ENCODE measurements at regions not wholly inside any gene's neighbourhood (a gene's known extent, or its start where the extent isn't known, plus 50 kb on each side); places are given as distances from the start of the nearest gene placed in this dataset.
"Not testable (repeated sequence)": the region's sequence is repeated elsewhere in the genome, so short reads cannot be mapped to it uniquely, and the experiment has no call there.

DNA sequence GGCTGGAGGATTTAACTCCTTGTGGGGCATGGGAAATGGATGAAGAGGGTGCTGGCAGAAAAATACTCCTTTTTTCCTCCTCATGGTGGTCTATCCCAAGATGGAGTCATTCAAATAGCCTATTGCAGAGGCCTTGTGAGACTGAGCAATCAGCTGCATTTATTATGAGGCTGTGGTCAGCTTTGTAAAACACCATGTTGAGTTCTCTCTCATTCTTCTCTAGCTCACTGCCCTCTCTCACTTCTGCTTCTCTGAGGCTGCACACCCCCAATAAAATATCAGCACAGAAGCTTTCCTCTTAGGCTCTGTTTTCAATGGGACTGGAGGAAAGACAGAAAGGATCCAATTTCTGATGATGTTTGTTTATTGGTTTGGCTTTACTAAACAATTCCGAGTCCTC, 467.1 kb downstream of the ADCYAP1 start:
- no peak for DNase-seq (ENCODE audit: low read depth)
- TF ChIP-seq, protein P1, sequence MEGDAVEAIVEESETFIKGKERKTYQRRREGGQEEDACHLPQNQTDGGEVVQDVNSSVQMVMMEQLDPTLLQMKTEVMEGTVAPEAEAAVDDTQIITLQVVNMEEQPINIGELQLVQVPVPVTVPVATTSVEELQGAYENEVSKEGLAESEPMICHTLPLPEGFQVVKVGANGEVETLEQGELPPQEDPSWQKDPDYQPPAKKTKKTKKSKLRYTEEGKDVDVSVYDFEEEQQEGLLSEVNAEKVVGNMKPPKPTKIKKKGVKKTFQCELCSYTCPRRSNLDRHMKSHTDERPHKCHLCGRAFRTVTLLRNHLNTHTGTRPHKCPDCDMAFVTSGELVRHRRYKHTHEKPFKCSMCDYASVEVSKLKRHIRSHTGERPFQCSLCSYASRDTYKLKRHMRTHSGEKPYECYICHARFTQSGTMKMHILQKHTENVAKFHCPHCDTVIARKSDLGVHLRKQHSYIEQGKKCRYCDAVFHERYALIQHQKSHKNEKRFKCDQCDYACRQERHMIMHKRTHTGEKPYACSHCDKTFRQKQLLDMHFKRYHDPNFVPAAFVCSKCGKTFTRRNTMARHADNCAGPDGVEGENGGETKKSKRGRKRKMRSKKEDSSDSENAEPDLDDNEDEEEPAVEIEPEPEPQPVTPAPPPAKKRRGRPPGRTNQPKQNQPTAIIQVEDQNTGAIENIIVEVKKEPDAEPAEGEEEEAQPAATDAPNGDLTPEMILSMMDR (conservative IDR thresholded peaks at IDR 0.05; ENCODE audit: low read length), result no peak
- H3K4me3 ChIP-seq (ENCODE audit: low read length), result no peak overlapping the region

DNA sequence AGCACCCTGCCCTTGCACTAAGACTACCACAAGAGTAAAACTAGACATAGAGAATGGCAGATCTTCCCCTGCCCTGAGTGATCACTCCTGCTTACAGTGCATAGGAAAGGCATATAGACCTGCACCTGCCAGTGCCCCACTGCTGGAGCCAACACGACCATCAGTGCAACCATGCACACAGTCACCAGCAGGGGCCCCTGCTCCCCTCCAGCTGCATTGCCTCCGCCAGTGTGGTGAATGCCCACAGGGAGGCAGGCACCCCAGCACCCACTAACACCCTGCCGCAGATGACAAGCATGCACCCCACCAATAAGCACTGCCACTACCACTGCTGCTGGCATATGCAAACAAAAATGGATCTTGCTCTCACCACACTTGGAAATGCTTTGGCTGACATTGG, 478.8 kb downstream of the ADCYAP1 start:
- DNase-seq (ENCODE audit: low read depth), result no peak
- TF ChIP-seq, protein P1 (conservative IDR thresholded peaks at IDR 0.05; ENCODE audit: low read length), result no peak
- no peak overlapping the region for H3K4me3 ChIP-seq (ENCODE audit: low read length)

DNA sequence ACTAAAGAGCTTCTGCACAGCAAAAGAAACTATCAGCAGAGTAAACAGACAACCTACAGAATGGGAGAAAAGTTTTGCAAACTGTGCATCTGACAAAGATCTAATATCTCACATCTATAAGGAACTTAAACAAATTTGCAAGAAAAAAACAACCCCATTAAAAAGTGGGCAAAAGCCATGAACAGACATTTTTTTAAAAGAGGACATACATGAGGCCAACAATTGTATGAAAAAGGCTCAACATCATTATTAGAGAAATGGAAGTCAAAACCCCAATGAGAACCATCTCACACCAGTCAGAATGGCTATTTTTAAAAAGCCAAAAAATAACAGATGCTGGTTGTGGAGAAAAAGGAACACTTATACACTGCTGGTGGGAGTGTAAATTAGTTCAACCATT, 483.8 kb downstream of the ADCYAP1 start:
- not testable (repeated sequence) for DNase-seq (ENCODE audit: low read depth); H3K4me3 ChIP-seq (ENCODE audit: low read length)

DNA sequence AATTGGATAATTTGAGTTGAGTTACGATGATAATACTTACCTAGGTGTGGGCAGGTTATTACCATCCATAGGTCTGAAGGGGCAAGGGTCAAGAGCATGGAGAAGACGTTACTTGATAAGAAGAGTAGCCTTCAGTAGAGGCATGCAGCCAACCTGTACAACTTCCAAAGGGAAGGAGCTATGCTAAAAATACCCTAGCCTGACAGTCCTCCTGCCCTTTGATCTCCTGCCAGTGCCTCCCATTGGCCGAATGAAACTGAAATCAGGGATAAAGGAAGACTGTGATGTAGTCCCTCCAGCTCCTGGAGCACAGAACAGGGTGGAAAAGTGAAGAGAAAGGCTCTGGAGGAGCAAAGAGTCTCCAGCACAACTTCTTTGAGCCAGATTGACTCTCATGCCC, 487.4 kb downstream of the ADCYAP1 start:
- TF ChIP-seq, protein P1 (conservative IDR thresholded peaks at IDR 0.05; ENCODE audit: low read length), result no peak
- no peak overlapping the region for H3K4me3 ChIP-seq (ENCODE audit: low read length)
- no peak for DNase-seq (ENCODE audit: low read depth)

DNA sequence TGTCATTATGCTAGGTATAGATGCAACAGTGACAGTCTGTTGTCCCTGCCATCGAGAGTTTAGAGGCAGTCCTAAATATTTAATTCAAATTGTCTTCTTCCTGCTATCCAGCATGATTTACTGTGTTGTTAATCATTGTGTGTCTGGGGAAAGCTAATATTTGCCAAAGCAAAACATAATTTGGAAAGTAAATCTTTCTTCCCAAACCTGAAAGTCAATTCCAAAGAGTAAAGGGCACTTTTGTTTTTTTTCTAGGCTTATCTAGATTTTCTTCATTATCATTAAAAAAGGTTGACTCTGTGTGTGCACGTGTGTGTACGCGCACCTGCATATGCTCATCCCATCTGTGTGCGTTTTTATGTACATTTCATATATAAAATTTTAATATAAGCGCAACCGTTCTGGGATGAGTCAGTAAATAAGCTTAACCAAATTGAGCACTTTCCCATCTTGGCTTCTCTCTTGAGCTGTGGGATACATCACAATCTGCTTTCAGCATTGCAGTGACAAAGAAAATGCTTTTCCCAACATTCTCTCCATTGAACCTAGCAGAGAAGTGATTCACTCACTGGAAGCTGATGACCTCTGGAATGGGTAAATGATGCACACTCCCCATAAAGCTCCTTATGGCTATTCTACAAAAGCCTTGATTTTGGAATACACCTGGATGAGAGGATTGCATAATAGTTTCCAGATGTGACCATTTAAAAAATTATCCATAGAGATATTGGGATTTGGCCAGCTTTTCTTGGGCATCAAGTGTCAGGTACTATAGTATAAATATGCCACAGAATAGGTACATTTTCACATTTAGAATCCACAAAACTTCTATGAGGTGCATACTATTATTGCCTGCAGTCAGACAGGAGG, 488.4 kb downstream of the ADCYAP1 start:
- H3K4me3 ChIP-seq (ENCODE audit: low read length), result no peak overlapping the region
- no peak for DNase-seq (ENCODE audit: low read depth)
- TF ChIP-seq, protein P1 (conservative IDR thresholded peaks at IDR 0.05; ENCODE audit: low read length), result no peak

DNA sequence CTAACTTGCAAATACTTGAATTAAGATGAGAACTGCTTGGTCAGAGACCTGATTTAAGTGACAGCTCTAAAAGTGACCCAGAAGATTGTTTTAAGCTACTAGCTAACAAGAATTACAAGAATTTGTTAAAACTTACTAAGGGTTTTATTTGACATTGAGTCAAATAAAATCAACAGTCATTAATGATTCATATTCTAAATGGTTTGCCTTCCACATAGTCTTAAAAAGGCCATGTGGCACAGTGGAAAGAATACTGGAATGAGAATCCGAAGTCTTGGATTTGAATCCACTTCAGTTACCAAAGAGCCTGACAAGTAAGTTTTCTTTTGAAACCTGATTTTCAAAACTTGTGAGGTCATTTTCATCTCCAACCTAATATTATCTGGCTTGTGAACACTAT, 489.3 kb downstream of the ADCYAP1 start:
- TF ChIP-seq, protein P1 (conservative IDR thresholded peaks at IDR 0.05; ENCODE audit: low read length), result no peak
- no peak overlapping the region for H3K4me3 ChIP-seq (ENCODE audit: low read length)
- no peak for DNase-seq (ENCODE audit: low read depth)

DNA sequence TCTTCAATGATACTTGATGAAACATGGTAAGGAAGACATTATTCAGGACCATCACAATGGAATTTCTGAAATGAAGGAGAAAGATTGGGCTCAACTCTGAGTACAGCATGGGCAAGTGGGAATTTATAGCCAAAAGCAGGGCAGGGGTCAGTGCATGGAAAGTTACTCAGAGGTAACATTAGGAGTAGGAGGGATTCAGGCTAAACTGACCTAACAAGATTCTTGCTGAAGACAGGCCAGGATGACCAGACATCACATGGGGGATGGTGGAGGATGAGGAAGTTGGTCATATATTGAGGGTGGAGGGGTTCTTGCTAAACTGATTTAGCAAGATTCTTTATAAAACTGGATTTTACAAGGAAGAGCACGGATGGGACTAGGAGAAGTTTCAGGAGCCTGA, 489.8 kb downstream of the ADCYAP1 start:
- no peak overlapping the region for H3K4me3 ChIP-seq (ENCODE audit: low read length)
- TF ChIP-seq, protein P1 (conservative IDR thresholded peaks at IDR 0.05; ENCODE audit: low read length), result no peak
- no peak for DNase-seq (ENCODE audit: low read depth)

Data from AG10803 (cell line).